Body of pancreas (tissue), 4 donors: ENCODE measurements at regions not wholly inside any gene's neighbourhood (a gene's known extent, or its start where the extent isn't known, plus 50 kb on each side); places are given as distances from the start of the nearest gene placed in this dataset.

Experiments
- ATAC-seq: fragments of 150-250 bp; one replicate; pipeline ENCODE4 v1.9.1; 2016
- DNase-seq, 4 donors: peaks; one replicate each; pipeline ENCODE4 v3.0.0-alpha.2; 2019
- H3K27ac ChIP-seq, 4 donors: fragments of 200-600 bp; sonication (generic); 1 replicate in 3 of 4; 2 replicates in 1 of 4; pipeline versions ENCODE4 v1.5.1 to v1.6.1; 2016 to 2019; ENCODE audit warnings: mild to moderate bottlenecking in 1 of 4, mixed read lengths in 1 of 4, moderate library complexity in 1 of 4
- H3K27me3 ChIP-seq, 2 donors: fragments of 200-600 bp; sonication (generic); one replicate each; pipeline ENCODE4 v1.6.0; 2016; ENCODE audit warnings: mild to moderate bottlenecking in 1 of 2
- H3K36me3 ChIP-seq, 2 donors: fragments of 200-600 bp; sonication (generic); replicated peaks in 1 of 2; 2 replicates each; pipeline ENCODE4 v1.5.1; 2016; ENCODE audit warnings: low read depth in 2 of 2; ENCODE audit not compliant: insufficient read depth in 1 of 2
- H3K4me1 ChIP-seq: fragments of 200-600 bp; sonication (generic); one replicate; pipeline ENCODE4 v1.6.0; 2016
- H3K4me3 ChIP-seq, 2 donors: fragments of 200-600 bp; sonication (generic); 1 replicate in 1 of 2; 2 replicates in 1 of 2; pipeline ENCODE4 v1.5.1; 2016 to 2019
- H3K9me3 ChIP-seq, 3 donors: fragments of 200-600 bp; sonication (generic); 1 replicate in 2 of 3; 2 replicates in 1 of 3; pipeline ENCODE4 v1.5.1; 2016
- POLR2A ChIP-seq, 3 donors: fragments of 450-650 bp; IDR thresholded peaks; one replicate each; pipeline ENCODE4 v1.6.1; 2016; ENCODE audit warnings: antibody characterized with exemption in 3 of 3, mild to moderate bottlenecking in 2 of 3
- WGBS, 2 donors: methylation state at CpG; one replicate each; pipeline ENCODE4 v1.1.5; 2017; 5-methylcytosine and 5-hydroxymethylcytosine counted together
- intact Hi-C: fragments of 100-400 bp; cut with DNase I; formaldehyde crosslinking; loops from one replicate; pipeline ENCODE4 v1.15.1; 2023
- TF ChIP-seq, protein P1 (sequence below), 7 experiments: fragments of 450-650 bp in 4 of 7; fragments of 200-600 bp in 3 of 7; sonication (generic) in 3 of 7; IDR thresholded peaks; one replicate each; pipeline ENCODE4 v1.5.1; 2016 to 2019; ENCODE audit warnings: antibody characterized with exemption in 7 of 7

- no peak for DNase-seq
- 16 to 29% methylated on average over 3 of the region's 3 CpGs for WGBS, 2 donors
- Histone ChIP-seq H3K36me3 (no peaks in the 10 kb centered on the region), H3K27me3 (no peaks in the 10 kb centered on the region), H3K4me3 (no peak overlapping the region), H3K9me3 (no peaks in the 10 kb centered on the region), H3K4me1 (no peaks in the 10 kb centered on the region), H3K27ac (no peak overlapping the region)
- no peak for TF ChIP-seq POLR2A (IDR thresholded peaks at IDR 0.05)
- TF ChIP-seq, protein P1, sequence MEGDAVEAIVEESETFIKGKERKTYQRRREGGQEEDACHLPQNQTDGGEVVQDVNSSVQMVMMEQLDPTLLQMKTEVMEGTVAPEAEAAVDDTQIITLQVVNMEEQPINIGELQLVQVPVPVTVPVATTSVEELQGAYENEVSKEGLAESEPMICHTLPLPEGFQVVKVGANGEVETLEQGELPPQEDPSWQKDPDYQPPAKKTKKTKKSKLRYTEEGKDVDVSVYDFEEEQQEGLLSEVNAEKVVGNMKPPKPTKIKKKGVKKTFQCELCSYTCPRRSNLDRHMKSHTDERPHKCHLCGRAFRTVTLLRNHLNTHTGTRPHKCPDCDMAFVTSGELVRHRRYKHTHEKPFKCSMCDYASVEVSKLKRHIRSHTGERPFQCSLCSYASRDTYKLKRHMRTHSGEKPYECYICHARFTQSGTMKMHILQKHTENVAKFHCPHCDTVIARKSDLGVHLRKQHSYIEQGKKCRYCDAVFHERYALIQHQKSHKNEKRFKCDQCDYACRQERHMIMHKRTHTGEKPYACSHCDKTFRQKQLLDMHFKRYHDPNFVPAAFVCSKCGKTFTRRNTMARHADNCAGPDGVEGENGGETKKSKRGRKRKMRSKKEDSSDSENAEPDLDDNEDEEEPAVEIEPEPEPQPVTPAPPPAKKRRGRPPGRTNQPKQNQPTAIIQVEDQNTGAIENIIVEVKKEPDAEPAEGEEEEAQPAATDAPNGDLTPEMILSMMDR (IDR thresholded peaks at IDR 0.05): no peak
- intact Hi-C loops: no loop called here
- no peak for ATAC-seq
Measured at GRCh38 chr3:661356-661755, 431.5 kb upstream of the CNTN6 start.

DNA sequence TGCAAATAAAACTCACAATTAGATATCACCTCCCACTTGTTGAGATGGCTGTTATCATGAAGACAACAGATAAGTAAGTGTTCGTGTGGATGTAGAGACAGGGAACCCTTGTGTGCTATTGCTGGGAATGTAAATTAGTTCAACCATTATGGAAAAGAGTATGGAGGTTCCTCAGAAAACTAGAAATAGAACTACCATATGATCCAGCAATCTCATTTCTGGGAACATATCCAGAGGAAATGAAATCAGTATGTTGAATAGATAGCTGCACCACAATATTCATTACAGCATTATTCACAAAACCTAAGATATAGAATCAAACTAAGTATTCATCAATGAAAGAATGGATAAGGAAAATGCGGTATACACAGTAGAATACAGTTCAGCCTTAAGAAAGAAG, 418.7 kb upstream of the CNTN6 start:
- 47 to 68% methylated on average over 2 of the region's 2 CpGs for WGBS, 2 donors
- DNase-seq: no peak
- no peak overlapping the region for H3K4me3 ChIP-seq
- H3K4me1 ChIP-seq: no peaks in the 10 kb centered on the region
- H3K27me3 ChIP-seq: no peaks in the 10 kb centered on the region
- no peak overlapping the region for H3K27ac ChIP-seq
- intact Hi-C loops: no loop called here
- no peak for TF ChIP-seq POLR2A (IDR thresholded peaks at IDR 0.05)
- TF ChIP-seq, protein P1 (IDR thresholded peaks at IDR 0.05): no peak
- ATAC-seq: no peak
- H3K9me3 ChIP-seq: no peaks in the 10 kb centered on the region
- H3K36me3 ChIP-seq: no peaks in the 10 kb centered on the region

DNA sequence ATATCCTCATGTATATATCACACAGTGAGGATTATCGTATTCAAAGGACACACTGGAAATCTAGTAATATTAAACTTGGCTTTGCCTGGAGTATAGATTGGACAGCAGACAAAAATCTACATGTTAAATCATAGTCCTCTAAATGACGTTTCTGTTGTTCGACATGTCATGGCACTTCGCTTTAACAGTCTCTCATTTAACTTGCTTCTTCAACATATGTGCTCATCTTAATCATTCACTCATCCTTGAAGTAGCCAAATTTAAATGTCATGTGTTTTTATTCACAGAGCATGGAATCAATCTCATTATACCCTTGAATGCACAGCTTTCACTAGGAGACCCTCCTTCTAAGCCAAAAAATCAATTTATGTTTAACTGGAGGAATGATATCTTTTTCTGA, 417.0 kb upstream of the CNTN6 start:
- TF ChIP-seq, protein P1 (IDR thresholded peaks at IDR 0.05): no peak
- TF ChIP-seq POLR2A (IDR thresholded peaks at IDR 0.05): no peak
- 63 to 65% methylated on average over 4 of the region's 4 CpGs for WGBS, 2 donors
- DNase-seq: no peak

GRCh38 chr3:683770-684169, 409.1 kb upstream of the CNTN6 start:
- Histone ChIP-seq H3K9me3 (no peaks in the 10 kb centered on the region), H3K4me1 (no peaks in the 10 kb centered on the region), H3K27ac (no peak overlapping the region), H3K27me3 (no peaks in the 10 kb centered on the region), H3K36me3 (no peaks in the 10 kb centered on the region), H3K4me3 (no peak overlapping the region)
- intact Hi-C loops: no loop called here
- WGBS, 2 donors: 49 to 52% methylated on average over 2 of the region's 2 CpGs
- no peak for TF ChIP-seq POLR2A (IDR thresholded peaks at IDR 0.05)
- TF ChIP-seq, protein P1 (IDR thresholded peaks at IDR 0.05): no peak
- no peak for ATAC-seq
- DNase-seq: no peak

More for the DNA sequence above, 417.0 kb upstream of the CNTN6 start:
- intact Hi-C loops: no loop called here
- ATAC-seq: no peak
- H3K27ac ChIP-seq: no peak overlapping the region
- no peaks in the 10 kb centered on the region for H3K27me3 ChIP-seq
- H3K4me3 ChIP-seq: no peak overlapping the region
- H3K9me3 ChIP-seq: no peaks in the 10 kb centered on the region
- H3K4me1 ChIP-seq: no peaks in the 10 kb centered on the region
- no peaks in the 10 kb centered on the region for H3K36me3 ChIP-seq

- no peaks in the 10 kb centered on the region for H3K4me1 ChIP-seq
- 63 to 69% methylated on average over 1 to 4 of the region's 4 CpGs for WGBS, 2 donors
- peaks cover 0 to 6% (median 2%) of the 10 kb centered on the region in 3 donors for H3K9me3 ChIP-seq
- TF ChIP-seq, protein P1 (IDR thresholded peaks at IDR 0.05): no peak
- no peak for TF ChIP-seq POLR2A (IDR thresholded peaks at IDR 0.05)
- no peaks in the 10 kb centered on the region for H3K27me3 ChIP-seq
- no peaks in the 10 kb centered on the region for H3K36me3 ChIP-seq
- intact Hi-C loops: no loop called here
- no peak for DNase-seq
- no peak overlapping the region for H3K4me3 ChIP-seq
- ATAC-seq: no peak
- no peak overlapping the region for H3K27ac ChIP-seq
Measured at GRCh38 chr3:690770-691169, 402.1 kb upstream of the CNTN6 start.
